OCI-LY7 (cell line): ENCODE measurements at regions not wholly inside any gene's neighbourhood (a gene's known extent, or its start where the extent isn't known, plus 50 kb on each side); places are given as distances from the start of the nearest gene placed in this dataset.
"Not testable (repeated sequence)": the region's sequence is repeated elsewhere in the genome, so short reads cannot be mapped to it uniquely, and the experiment has no call there.

ENCODE experiments used
- BruUV-seq: library from RNA; stranded (reverse); fragments of 400-500 nt; replicated peaks from 2 replicates; lab custom pipeline; 2021; lab: Mats Ljungman, UMichigan
- CTCF ChIA-PET: fragments of 300-600 bp; sonication (Branson Sonifier 250); formaldehyde crosslinking; loops from one replicate; lab custom pipeline; 2022; ENCODE audit warnings: antibody characterized with exemption; ENCODE audit not compliant: unreplicated experiment; lab: Charles Lee
- POLR2A ChIA-PET: fragments of 300-600 bp; sonication (Branson Sonifier 250); formaldehyde crosslinking; loops from one replicate; lab custom pipeline; 2022; ENCODE audit warnings: antibody characterized with exemption; lab: Charles Lee
- DNase-seq: peaks from one replicate; pipeline ENCODE4 v3.0.0-alpha.2; 2015; ENCODE audit warnings: low spot score
- H2AFZ ChIP-seq: fragments of 200-600 bp; sonication (generic), shearing (Covaris generic); 2 replicates; pipeline ENCODE4 v1.6.1; 2014; ENCODE audit warnings: mild to moderate bottlenecking, antibody characterized with exemption, low read length, moderate library complexity
- H3K27ac ChIP-seq: fragments of 200-600 bp; sonication (generic); 2 replicates; pipeline ENCODE4 v1.5.1; 2014; ENCODE audit warnings: mixed run types, low read depth, mild to moderate bottlenecking, moderate library complexity, low read length, inconsistent platforms; ENCODE audit not compliant: poor library complexity, severe bottlenecking
- H3K36me3 ChIP-seq: fragments of 200-600 bp; sonication (generic); 2 replicates; pipeline ENCODE4 v1.6.1; 2014; ENCODE audit warnings: mild to moderate bottlenecking, antibody characterized with exemption, low read length, moderate library complexity, mixed read lengths; ENCODE audit not compliant: insufficient read depth
- H3K4me1 ChIP-seq: fragments of 200-600 bp; sonication (generic); 2 replicates; pipeline ENCODE4 v1.5.1; 2014; ENCODE audit warnings: mild to moderate bottlenecking, low read length; ENCODE audit not compliant: insufficient read depth, poor library complexity, severe bottlenecking
- H3K4me2 ChIP-seq: fragments of 200-600 bp; sonication (generic); 2 replicates; pipeline ENCODE4 v1.6.1; 2014; ENCODE audit warnings: mild to moderate bottlenecking, low read length
- H3K4me3 ChIP-seq: fragments of 200-600 bp; sonication (generic); 2 replicates; pipeline ENCODE4 v1.5.1; 2014; ENCODE audit warnings: mild to moderate bottlenecking, low read depth, low read length; ENCODE audit not compliant: poor library complexity, severe bottlenecking
- H3K79me2 ChIP-seq: fragments of 200-600 bp; sonication (generic); 2 replicates; pipeline ENCODE4 v1.6.1; 2016; ENCODE audit warnings: low read depth, mild to moderate bottlenecking, low read length, moderate library complexity, mixed read lengths; ENCODE audit not compliant: insufficient read depth
- H3K9me2 ChIP-seq: fragments of 200-600 bp; sonication (generic); 2 replicates; pipeline ENCODE4 v1.6.1; 2016; ENCODE audit warnings: mild to moderate bottlenecking, low read length, mixed read lengths; ENCODE audit not compliant: insufficient read depth
- H3K9me3 ChIP-seq: fragments of 200-600 bp; sonication (generic); 2 replicates; pipeline ENCODE4 v1.6.1; 2014; ENCODE audit warnings: mild to moderate bottlenecking, mixed run types, low read length, mixed read lengths
- H4K20me1 ChIP-seq: fragments of 200-600 bp; sonication (generic); 2 replicates; pipeline ENCODE4 v1.6.1; 2014; ENCODE audit warnings: mild to moderate bottlenecking, antibody characterized with exemption, low read length, moderate library complexity, mixed read lengths; ENCODE audit not compliant: insufficient read depth
- CTCF ChIP-seq: fragments of 200-600 bp; sonication (generic); conservative IDR thresholded peaks from 2 replicates; pipeline ENCODE4 v1.5.1; 2014; ENCODE audit warnings: mild to moderate bottlenecking, antibody characterized with exemption, low read length, moderate library complexity, mixed read lengths
- intact Hi-C: fragments of 100-400 bp; cut with micrococcal nuclease; formaldehyde crosslinking; loops from one replicate; pipeline ENCODE4 v1.10.0; 2022; ENCODE audit not compliant: unreplicated experiment

GRCh38 chr20:29533566-29534177, 1723.8 kb upstream of the DEFB115 start:
- H3K9me3 ChIP-seq, CTCF ChIA-PET, H3K9me2 ChIP-seq, BruUV-seq, H4K20me1 ChIP-seq, H3K4me3 ChIP-seq, H3K79me2 ChIP-seq, H3K36me3 ChIP-seq, intact Hi-C loops, H2AFZ ChIP-seq, H3K4me1 ChIP-seq, H3K4me2 ChIP-seq, H3K27ac ChIP-seq, POLR2A ChIA-PET: not testable (repeated sequence)
- peak; percentile 2 for DNase-seq
- peak; percentile 36; the same call in 1 of the 2 replicates for TF ChIP-seq CTCF

- BruUV-seq: not testable (repeated sequence)
These were observed 1690.4 kb upstream of the DEFB115 start for GRCh38 chr20:29566901-29567635.

GRCh38 chr20:29567671-29568070, 1689.8 kb upstream of the DEFB115 start:
- BruUV-seq, H2AFZ ChIP-seq, H3K4me1 ChIP-seq, H3K27ac ChIP-seq, H3K9me2 ChIP-seq, DNase-seq, CTCF ChIA-PET, H4K20me1 ChIP-seq, H3K4me2 ChIP-seq, H3K36me3 ChIP-seq, H3K79me2 ChIP-seq, H3K9me3 ChIP-seq, POLR2A ChIA-PET, intact Hi-C loops, H3K4me3 ChIP-seq: not testable (repeated sequence)

More at GRCh38 chr20:29566901-29567635, 1690.4 kb upstream of the DEFB115 start:
- H3K79me2 ChIP-seq, H2AFZ ChIP-seq, CTCF ChIA-PET, H3K36me3 ChIP-seq, H3K27ac ChIP-seq, DNase-seq, H4K20me1 ChIP-seq, POLR2A ChIA-PET, H3K9me2 ChIP-seq, H3K4me1 ChIP-seq, H3K4me2 ChIP-seq, H3K4me3 ChIP-seq, intact Hi-C loops, H3K9me3 ChIP-seq: not testable (repeated sequence)

GRCh38 chr20:29570126-29570525, 1687.3 kb upstream of the DEFB115 start:
- CTCF ChIA-PET, POLR2A ChIA-PET, H3K27ac ChIP-seq, H3K4me1 ChIP-seq, H3K4me3 ChIP-seq, BruUV-seq, H2AFZ ChIP-seq, H3K9me2 ChIP-seq, H3K79me2 ChIP-seq, H3K36me3 ChIP-seq, H3K4me2 ChIP-seq, H4K20me1 ChIP-seq, H3K9me3 ChIP-seq, intact Hi-C loops, DNase-seq: not testable (repeated sequence)

- H3K4me1 ChIP-seq, H3K4me2 ChIP-seq, CTCF ChIA-PET, H3K27ac ChIP-seq, POLR2A ChIA-PET, H3K9me3 ChIP-seq, H2AFZ ChIP-seq, intact Hi-C loops, BruUV-seq, DNase-seq, H3K9me2 ChIP-seq, H4K20me1 ChIP-seq, H3K79me2 ChIP-seq, H3K36me3 ChIP-seq, H3K4me3 ChIP-seq: not testable (repeated sequence)
These were observed 1667.9 kb upstream of the DEFB115 start for GRCh38 chr20:29589530-29589929.

- H3K9me3 ChIP-seq, H3K79me2 ChIP-seq, BruUV-seq, H3K27ac ChIP-seq, intact Hi-C loops, H3K36me3 ChIP-seq, CTCF ChIA-PET, H3K4me2 ChIP-seq, H2AFZ ChIP-seq, H4K20me1 ChIP-seq, H3K9me2 ChIP-seq, DNase-seq, H3K4me1 ChIP-seq, POLR2A ChIA-PET, H3K4me3 ChIP-seq: not testable (repeated sequence)
These were observed 1653.3 kb upstream of the DEFB115 start for GRCh38 chr20:29604163-29604562.
